ENCODE measurements at regions not wholly inside any gene's neighbourhood (a gene's known extent, or its start where the extent isn't known, plus 50 kb on each side); places are given as distances from the start of the nearest gene placed in this dataset.
A peak's percentile ranks its signal among the peaks of the same experiment; 100 is the strongest.

DNA sequence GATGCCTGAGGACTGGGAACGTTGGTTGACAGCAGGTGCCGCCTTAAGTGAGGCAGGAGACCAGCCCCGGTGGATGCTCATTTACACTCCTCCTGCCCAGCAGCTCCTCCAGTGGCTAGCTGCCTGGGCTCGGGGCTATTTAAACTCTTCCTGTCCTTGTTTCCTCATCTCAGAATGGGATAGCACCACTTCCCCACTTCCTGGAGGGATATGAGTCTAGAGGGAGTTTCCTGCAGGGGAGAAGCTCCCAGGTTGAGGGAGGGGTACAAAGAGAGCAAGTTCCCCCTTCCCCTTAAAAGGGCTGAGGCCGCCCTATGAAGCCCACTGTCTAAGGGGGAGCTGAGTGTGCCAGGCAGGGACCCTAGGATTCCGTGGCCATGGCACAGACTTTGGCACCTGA, 311.2 kb downstream of the AACS start:
- DNase-seq = no peak

GRCh38 chr12:125377093-125377492, 311.9 kb downstream of the AACS start:
- no peak for DNase-seq

DNA sequence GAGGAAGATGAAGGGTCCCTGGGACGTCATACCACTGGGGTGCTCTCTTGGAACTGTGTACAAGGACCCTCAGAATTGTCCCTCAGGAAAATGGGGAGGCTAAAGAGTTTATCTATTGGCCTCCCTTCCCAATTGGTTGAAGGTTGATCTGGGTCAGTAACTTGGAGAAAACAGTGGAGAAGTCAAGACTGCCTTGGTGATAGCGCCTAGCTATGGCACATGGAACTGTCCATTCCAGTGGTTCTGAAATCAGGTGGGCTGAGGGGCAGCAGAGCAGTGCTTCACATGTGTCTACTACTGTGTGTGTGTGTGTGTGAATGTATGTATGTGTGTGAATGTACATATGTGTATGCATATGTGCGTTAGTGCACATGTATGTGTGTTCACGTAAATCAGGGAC, 316.1 kb downstream of the AACS start:
- DNase-seq = no peak

- no peak for DNase-seq
Observed at GRCh38 chr12:125382926-125383325, 317.7 kb downstream of the AACS start.

- no peak for DNase-seq
Observed at GRCh38 chr12:125386652-125387051, 321.4 kb downstream of the AACS start.

DNA sequence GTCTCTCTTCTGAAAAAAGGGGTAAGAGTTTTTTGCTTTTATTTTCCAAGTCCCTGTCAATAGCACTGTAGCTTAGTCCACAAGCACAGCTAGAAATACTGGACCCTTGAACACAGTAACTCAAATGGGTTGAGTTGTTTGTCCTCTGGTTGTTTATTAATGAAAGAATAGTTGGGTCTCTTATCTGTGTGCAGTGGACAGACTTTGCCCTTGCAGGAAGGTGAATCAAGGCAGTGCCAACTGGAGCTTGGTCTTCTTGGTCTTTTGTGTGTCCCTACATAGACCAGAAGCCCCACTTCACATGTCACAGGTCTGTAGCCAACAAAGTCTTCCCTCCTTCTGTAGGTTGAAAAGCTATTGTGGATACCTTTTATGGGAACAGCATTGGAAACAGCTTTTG, 322.0 kb downstream of the AACS start:
- no peak for DNase-seq

DNA sequence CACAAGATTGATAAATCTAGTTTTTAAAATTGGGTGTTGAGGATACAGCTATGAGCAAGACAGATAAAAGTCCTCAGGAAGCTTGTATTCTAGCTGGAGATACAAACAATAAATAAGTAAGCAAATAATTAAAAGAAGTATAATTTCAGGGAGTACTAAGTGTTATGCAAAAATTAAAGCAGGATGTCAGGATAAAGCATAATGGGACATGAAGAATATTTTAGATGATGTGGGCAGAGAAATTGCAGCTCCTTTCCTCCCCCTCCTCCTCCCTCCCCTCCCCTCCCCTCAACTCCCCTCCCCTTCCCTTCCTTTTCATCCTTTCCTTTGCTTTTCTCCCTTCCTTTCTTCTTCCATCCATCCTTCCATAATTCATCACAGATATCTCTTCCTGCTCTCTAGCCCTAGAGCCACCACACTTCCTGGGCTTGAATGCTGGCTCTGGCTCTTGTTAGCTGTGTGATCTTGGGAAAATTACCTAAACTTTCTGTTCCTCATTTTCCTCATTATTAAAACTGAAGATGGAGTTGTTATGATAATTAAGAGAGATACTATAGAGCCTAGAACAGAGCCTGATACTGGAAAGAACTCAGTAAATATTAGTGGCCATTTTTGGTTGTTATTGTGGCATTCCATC, 323.9 kb downstream of the AACS start:
- DNase-seq = no peak

- DNase-seq = no peak
Observed at GRCh38 chr12:125393569-125393968, 328.3 kb downstream of the AACS start.

- no peak for DNase-seq
Observed at GRCh38 chr12:125395583-125396215, 330.5 kb downstream of the AACS start.

- no peak for DNase-seq
Observed at GRCh38 chr12:125399489-125399888, 334.3 kb downstream of the AACS start.

- DNase-seq = peak; percentile 4
Observed at GRCh38 chr12:125402874-125403789, 337.9 kb downstream of the AACS start.

GRCh38 chr12:125403843-125404242, 338.6 kb downstream of the AACS start:
- no peak for DNase-seq

- no peak for DNase-seq
Observed at GRCh38 chr12:125406131-125406530, 340.9 kb downstream of the AACS start.

DNA sequence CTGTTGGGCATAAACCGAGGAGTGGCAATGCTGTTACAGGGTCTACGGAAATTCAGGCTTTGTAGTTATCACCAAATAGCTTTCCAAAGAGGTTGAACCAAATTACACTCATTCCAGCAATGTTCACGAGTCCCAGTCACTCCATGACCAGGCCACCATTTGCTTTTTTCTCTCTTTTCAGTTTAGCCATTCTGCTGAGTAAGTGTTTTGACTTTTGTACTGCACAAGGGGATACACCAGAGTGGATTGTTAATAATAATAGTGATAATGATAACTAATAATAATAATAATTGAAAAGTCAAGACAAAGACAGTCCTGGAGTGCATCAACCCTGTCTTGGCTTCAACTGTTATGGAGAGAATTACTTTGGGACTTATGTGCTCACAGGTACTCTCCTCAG, 343.5 kb downstream of the AACS start:
- DNase-seq = no peak

DNA sequence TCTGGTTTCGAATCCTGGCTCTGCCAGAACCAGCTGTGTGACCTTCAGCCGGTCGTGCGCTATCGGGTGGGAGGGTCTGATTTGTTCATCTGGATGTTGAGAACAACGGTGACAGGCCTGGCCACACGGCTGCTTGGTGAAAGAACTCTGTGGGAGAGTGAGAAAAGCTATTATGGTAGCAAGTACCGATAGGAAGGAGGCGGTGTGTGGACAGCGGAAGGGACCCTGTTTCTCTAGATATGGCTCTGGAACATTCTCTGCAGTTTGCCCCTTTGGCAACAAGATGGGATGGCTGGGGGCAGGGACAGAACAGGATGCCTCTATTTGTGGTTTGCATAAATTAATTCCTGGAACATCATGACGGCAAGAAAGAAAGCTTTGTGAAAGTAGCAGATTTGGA, 347.3 kb downstream of the AACS start:
- DNase-seq = no peak

GRCh38 chr12:125417446-125417845, 352.2 kb downstream of the AACS start:
- DNase-seq = no peak

DNA sequence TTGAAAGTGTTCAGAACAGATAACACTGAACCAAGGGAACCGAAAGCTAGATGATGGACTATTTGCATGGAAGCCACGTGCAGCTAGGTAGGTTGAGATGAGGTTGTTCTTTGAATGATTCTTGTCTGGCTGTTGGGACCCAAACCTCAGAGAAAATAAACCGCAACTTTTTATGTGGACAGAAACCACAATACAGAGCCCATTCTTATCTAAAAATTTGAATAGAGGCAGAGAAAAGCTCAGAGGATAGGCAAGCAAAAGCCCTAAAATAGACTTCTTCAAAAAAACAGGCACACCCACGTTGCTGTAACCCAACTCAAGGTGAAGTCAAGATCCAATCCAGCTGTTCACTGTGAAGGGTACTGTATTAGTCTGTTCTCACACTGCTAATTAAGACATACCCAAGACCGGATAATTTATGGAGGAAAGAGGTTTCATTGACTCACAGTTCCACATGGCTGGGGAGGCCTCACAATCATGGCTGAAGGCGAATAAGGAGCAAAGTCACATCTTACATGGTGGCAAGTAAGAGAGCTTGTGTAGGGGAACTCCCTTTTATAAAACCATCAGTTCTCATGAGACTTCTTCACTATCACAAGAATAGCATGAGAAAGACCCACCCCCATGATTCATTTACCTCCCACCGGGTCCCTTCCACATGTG, 353.8 kb downstream of the AACS start:
- no peak for DNase-seq

GRCh38 chr12:125424909-125425308, 359.7 kb downstream of the AACS start:
- DNase-seq = no peak

DNA sequence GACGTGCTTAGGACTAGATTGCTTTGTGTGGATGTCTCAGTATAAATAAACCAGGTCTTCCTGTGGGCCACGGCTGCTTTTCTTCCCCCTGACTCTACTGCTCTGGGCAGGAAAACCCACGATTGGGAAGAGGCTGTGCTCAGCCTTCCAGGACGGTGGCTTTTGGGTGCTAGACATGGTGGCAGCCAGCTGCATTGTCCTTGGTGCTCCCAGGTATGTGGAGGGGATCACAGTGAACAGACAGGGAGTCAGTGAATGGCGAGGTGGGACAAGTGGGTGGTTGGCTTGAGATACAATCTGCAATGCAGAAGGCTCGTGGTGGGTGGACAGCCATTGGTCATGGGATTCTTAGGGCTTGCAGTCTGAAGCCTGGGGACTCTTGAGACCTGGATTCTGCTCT, 366.3 kb downstream of the AACS start:
- no peak for DNase-seq

DNA sequence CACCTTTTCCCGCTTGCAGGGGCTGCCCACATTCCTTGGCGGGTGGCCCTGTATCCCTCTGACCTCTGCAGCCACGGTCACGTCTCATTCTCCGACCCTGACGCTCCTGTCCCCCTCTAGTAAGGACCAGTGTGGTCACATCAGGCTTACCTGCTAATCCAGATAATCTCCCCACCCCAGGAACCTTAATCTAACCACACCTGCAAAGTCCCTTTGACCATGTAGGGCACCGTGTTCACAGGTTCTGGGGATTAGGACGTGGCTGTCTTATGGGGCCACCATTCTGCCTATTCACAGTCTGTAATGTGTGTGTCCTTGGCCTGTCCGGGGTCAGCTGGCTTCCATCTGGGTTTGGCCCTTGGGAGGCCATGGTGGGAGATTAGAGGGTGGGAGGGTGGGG, 368.9 kb downstream of the AACS start:
- no peak for DNase-seq

DNA sequence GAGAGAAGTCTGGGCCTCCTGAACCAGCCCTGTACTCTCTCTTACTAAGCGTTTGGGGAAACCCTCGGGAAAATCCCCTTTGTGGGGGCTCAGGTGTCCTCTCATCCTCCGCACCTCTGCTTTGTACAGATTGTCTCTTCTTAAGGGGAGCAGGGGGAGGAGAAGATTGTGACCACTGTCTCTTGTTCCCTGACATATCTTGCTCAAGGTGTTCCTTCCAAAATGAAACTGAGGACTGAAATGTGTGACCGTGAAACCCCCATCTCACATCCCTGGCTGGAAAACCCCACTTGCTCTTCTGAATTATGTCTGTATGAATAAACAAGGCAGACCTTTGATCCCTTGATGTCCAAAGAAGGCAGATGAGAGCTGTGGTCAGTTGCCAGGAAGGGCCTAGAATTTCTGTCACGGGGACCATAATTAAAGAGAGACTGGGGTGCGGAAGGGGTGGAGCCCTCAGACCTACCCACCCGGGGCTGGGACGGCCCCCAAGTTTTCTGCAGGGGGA, 369.8 kb downstream of the AACS start:
- no peak for DNase-seq

- DNase-seq = no peak
Observed at GRCh38 chr12:125435871-125436270, 370.6 kb downstream of the AACS start.

- DNase-seq = no peak
Observed at GRCh38 chr12:125436686-125437085, 371.5 kb downstream of the AACS start.
